Endothelial cell of umbilical vein (primary cell): ENCODE measurements at regions not wholly inside any gene's neighbourhood (a gene's known extent, or its start where the extent isn't known, plus 50 kb on each side); places are given as distances from the start of the nearest gene placed in this dataset.

ENCODE experiments used
- BruUV-seq: library from RNA; stranded (reverse); fragments of 400-500 nt; replicated peaks from 2 replicates; lab custom pipeline; 2021; lab: Mats Ljungman, UMichigan
- CTCF ChIA-PET: fragments of 300-600, 350-600 bp; sonication (Branson Sonifier 250); formaldehyde crosslinking; loops from one replicate; lab custom pipeline; 2021; ENCODE audit warnings: antibody characterized with exemption, inconsistent platforms; lab: Charles Lee
- POLR2A ChIA-PET: fragments of 300-600, 350-600 bp; sonication (Branson Sonifier 250); formaldehyde crosslinking; loops from one replicate; lab custom pipeline; 2021; ENCODE audit warnings: antibody characterized with exemption, inconsistent platforms; lab: Charles Lee
- DNase-seq: peaks from one replicate; pipeline ENCODE4 v3.0.0-alpha.2; 2011; ENCODE audit warnings: low read depth, low spot score
- FAIRE-seq: peaks from 2 replicates; lab custom pipeline; 2011; peaks lifted over from hg19 to GRCh38; lab: Jason Lieb, UNC
- H2AFZ ChIP-seq: 2 replicates; pipeline ENCODE4 v1.6.0; 2012; ENCODE audit warnings: low read depth, low read length, control low read depth, inconsistent platforms
- H3K27ac ChIP-seq: 2 replicates; pipeline ENCODE4 v1.5.1; 2011; ENCODE audit warnings: low read depth, mild to moderate bottlenecking, control low read depth, low read length, moderate library complexity; ENCODE audit not compliant: insufficient read depth
- H3K27me3 ChIP-seq, 2 experiments: 2 replicates each; pipeline versions ENCODE4 v1.6.0 to v1.6.1; 2011; ENCODE audit warnings: low read length in 2 of 2, mixed read lengths in 1 of 2; ENCODE audit not compliant: control insufficient read depth in 2 of 2, insufficient read depth in 2 of 2
- H3K36me3 ChIP-seq, 2 experiments: 2 replicates in 1 of 2; 3 replicates in 1 of 2; pipeline ENCODE4 v1.5.1; 2011; ENCODE audit warnings: low read length in 2 of 2, mild to moderate bottlenecking in 1 of 2, moderate library complexity in 1 of 2; ENCODE audit not compliant: control insufficient read depth in 2 of 2, insufficient read depth in 2 of 2; ENCODE audit errors: extremely low read depth in 1 of 2
- H3K4me1 ChIP-seq: 3 replicates; pipeline ENCODE4 v1.5.1; 2011; ENCODE audit warnings: mild to moderate bottlenecking, low read length; ENCODE audit not compliant: control insufficient read depth, insufficient read depth; ENCODE audit errors: extremely low read depth
- H3K4me2 ChIP-seq: 2 replicates; pipeline ENCODE4 v1.6.1; 2011; ENCODE audit warnings: low read length, control low read depth, mixed read lengths; ENCODE audit not compliant: insufficient read depth
- H3K4me3 ChIP-seq, 3 experiments: fragments of 200-600 bp in 1 of 3; sonication (generic), shearing (Covaris generic) in 1 of 3; replicated peaks in 1 of 3; 2 replicates each; pipeline ENCODE4 v1.5.1; 2011 to 2016; ENCODE audit warnings: control low read depth in 3 of 3, low read length in 3 of 3, mild to moderate bottlenecking in 2 of 3, inconsistent platforms in 1 of 3, low read depth in 1 of 3, moderate library complexity in 1 of 3; ENCODE audit not compliant: insufficient read depth in 1 of 3
- H3K79me2 ChIP-seq: 2 replicates; pipeline ENCODE4 v1.6.0; 2012; ENCODE audit warnings: low read length, inconsistent platforms; ENCODE audit not compliant: control insufficient read depth, insufficient read depth
- H3K9ac ChIP-seq: replicated peaks from 2 replicates; pipeline ENCODE3; 2011; ENCODE audit warnings: low read length, control low read depth; ENCODE audit not compliant: insufficient read depth; ENCODE audit errors: extremely low read depth
- H3K9me1 ChIP-seq: replicated peaks from 3 replicates; pipeline ENCODE4 v1.6.0; 2011; ENCODE audit warnings: mild to moderate bottlenecking, low read length; ENCODE audit not compliant: control insufficient read depth, insufficient read depth; ENCODE audit errors: extremely low read depth
- H3K9me3 ChIP-seq: replicated peaks from 2 replicates; pipeline ENCODE4 v1.5.1; 2012; ENCODE audit warnings: low read length, inconsistent platforms; ENCODE audit not compliant: control insufficient read depth, insufficient read depth
- H4K20me1 ChIP-seq: replicated peaks from 2 replicates; pipeline ENCODE3; 2011; ENCODE audit warnings: mild to moderate bottlenecking, low read length; ENCODE audit not compliant: control insufficient read depth, insufficient read depth; ENCODE audit errors: extremely low read depth
- EZH2 ChIP-seq: IDR thresholded peaks from 2 replicates; pipeline ENCODE4 v1.6.1; 2012; ENCODE audit warnings: borderline replicate concordance, low read depth, mild to moderate bottlenecking, moderate library complexity, low read length, inconsistent platforms; ENCODE audit not compliant: severe bottlenecking
- FOS ChIP-seq: IDR thresholded peaks from 2 replicates; pipeline ENCODE4 v1.6.1; 2011; ENCODE audit warnings: mild to moderate bottlenecking, low read length, moderate library complexity, borderline replicate concordance; ENCODE audit not compliant: insufficient read depth
- GATA2 ChIP-seq: IDR thresholded peaks from 2 replicates; pipeline ENCODE4 v1.7.0; 2011; ENCODE audit warnings: low read depth, mild to moderate bottlenecking, moderate library complexity, mixed read lengths, low read length; ENCODE audit not compliant: insufficient read length, insufficient read depth
- JUN ChIP-seq: IDR thresholded peaks from 2 replicates; pipeline ENCODE4 v1.6.1; 2011; ENCODE audit warnings: borderline replicate concordance, low read depth; ENCODE audit not compliant: insufficient read length, insufficient read depth
- MAX ChIP-seq: IDR thresholded peaks from 2 replicates; pipeline ENCODE4 v1.6.1; 2011; ENCODE audit not compliant: insufficient read depth, insufficient read length
- MYC ChIP-seq: IDR thresholded peaks from one replicate; pipeline ENCODE4 v1.6.1; 2011; ENCODE audit warnings: mild to moderate bottlenecking, low read depth, low read length
- POLR2A ChIP-seq: IDR thresholded peaks from 2 replicates; pipeline ENCODE4 v1.6.1; 2012; ENCODE audit warnings: low read depth, mild to moderate bottlenecking, control low read depth, low read length
- POLR2AphosphoS5 ChIP-seq: IDR thresholded peaks from 2 replicates; pipeline ENCODE4 v1.6.1; 2012; ENCODE audit warnings: low read depth, mild to moderate bottlenecking, control low read depth, low read length, moderate library complexity; ENCODE audit not compliant: insufficient read depth
- dilution Hi-C: fragments of 300-500 bp; cut with MboI; formaldehyde crosslinking; loops from one replicate; pipeline ENCODE4 v1.15.0; 2019; ENCODE audit warnings: low sequenced_read_pairs; ENCODE audit not compliant: extremely low pct_ligation_motif_present
- intact Hi-C: fragments of 100-400 bp; cut with micrococcal nuclease; formaldehyde crosslinking; loops from one replicate; pipeline ENCODE4 v1.10.0; 2022
- TF ChIP-seq, protein P1 (sequence below), 2 donors: IDR thresholded peaks; 1 replicate in 1 of 2; 2 replicates in 1 of 2; pipeline ENCODE4 v1.5.1; 2011; ENCODE audit warnings: low read length in 2 of 2, mild to moderate bottlenecking in 2 of 2, moderate library complexity in 2 of 2, control low read depth in 1 of 2, inconsistent platforms in 1 of 2, low read depth in 1 of 2; ENCODE audit not compliant: insufficient read depth in 1 of 2; ENCODE audit errors: extremely low read depth in 1 of 2

DNA sequence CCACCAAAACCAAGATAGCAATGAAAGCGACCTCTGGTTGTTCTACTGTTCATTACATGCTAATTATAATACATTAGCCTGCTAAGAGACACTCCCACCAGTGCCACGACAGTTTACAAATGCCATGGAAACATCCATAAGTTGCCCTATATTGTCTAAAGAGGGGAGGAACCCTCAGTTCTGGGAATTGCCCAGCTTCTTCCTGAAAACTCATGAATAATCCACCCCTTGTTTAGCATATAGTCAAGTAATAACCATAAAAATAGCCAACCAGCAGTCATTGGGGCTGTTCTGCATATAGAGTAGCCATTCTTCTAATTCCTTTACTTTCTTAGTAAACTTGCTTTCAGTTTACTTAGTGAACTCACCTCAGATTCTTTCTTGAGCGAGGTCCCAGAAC is 189.8 kb upstream of the SOX11 start:
- TF ChIP-seq JUN: no peak
- no peaks in the 10 kb centered on the region for H3K79me2 ChIP-seq
- no peaks in the 10 kb centered on the region for H3K36me3 ChIP-seq
- BruUV-seq: no TSS peak
- ChIA-PET POLR2A (no interaction called here), CTCF (no interaction called here)
- DNase-seq: no peak
- no peak overlapping the region for H3K4me3 ChIP-seq
- dilution Hi-C loops (no loop called here), intact Hi-C loops (no loop called here)
- no peak overlapping the region for H3K9ac ChIP-seq
- H3K9me1 ChIP-seq: no peaks in the 10 kb centered on the region
- H4K20me1 ChIP-seq: no peaks in the 10 kb centered on the region
- H2AFZ ChIP-seq: no peak overlapping the region
- H3K4me1 ChIP-seq: no peaks in the 10 kb centered on the region
- H3K9me3 ChIP-seq: peaks cover 2% of the 10 kb centered on the region
- H3K4me2 ChIP-seq: no peak overlapping the region
- no peak overlapping the region for H3K27ac ChIP-seq
- FAIRE-seq: no peak
- H3K27me3 ChIP-seq: no peaks in the 10 kb centered on the region

DNA sequence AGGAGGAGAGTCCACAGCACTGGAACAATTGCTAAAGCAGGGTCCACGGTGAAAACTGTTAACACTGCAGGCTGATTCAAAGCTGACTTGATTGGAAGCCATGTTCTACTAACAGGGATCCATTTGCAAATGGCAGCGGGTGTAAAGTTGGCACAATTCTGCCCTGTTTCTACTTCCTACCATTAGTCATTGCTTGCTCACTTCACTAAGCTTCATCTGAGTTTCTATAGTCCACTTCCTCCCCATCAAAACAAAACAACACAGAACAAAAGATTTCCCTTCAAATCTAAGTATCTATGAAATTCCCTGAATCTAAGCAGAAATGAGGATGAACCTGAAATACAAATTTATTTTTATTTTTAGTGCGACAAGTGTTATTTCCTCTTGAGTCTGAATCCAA is 187.4 kb upstream of the SOX11 start:
- Histone ChIP-seq H3K79me2 (no peaks in the 10 kb centered on the region), H4K20me1 (no peaks in the 10 kb centered on the region), H3K9ac (no peak overlapping the region), H3K9me3 (peaks cover 2% of the 10 kb centered on the region), H2AFZ (no peak overlapping the region), H3K4me1 (no peaks in the 10 kb centered on the region), H3K4me3 (no peak overlapping the region), H3K9me1 (no peaks in the 10 kb centered on the region), H3K36me3 (no peaks in the 10 kb centered on the region), H3K27ac (no peak overlapping the region), H3K4me2 (no peak overlapping the region), H3K27me3 (no peaks in the 10 kb centered on the region)
- BruUV-seq: no TSS peak
- DNase-seq (no peak), FAIRE-seq (no peak)
- dilution Hi-C loops: no loop called here
- no peak for TF ChIP-seq JUN
- TF ChIP-seq POLR2AphosphoS5: no peak
- no peak for TF ChIP-seq GATA2
- TF ChIP-seq POLR2A: no peak
- no peak for TF ChIP-seq MYC
- no peak for TF ChIP-seq MAX
- no peak for TF ChIP-seq EZH2
- TF ChIP-seq FOS: no peak
- TF ChIP-seq, protein P1, sequence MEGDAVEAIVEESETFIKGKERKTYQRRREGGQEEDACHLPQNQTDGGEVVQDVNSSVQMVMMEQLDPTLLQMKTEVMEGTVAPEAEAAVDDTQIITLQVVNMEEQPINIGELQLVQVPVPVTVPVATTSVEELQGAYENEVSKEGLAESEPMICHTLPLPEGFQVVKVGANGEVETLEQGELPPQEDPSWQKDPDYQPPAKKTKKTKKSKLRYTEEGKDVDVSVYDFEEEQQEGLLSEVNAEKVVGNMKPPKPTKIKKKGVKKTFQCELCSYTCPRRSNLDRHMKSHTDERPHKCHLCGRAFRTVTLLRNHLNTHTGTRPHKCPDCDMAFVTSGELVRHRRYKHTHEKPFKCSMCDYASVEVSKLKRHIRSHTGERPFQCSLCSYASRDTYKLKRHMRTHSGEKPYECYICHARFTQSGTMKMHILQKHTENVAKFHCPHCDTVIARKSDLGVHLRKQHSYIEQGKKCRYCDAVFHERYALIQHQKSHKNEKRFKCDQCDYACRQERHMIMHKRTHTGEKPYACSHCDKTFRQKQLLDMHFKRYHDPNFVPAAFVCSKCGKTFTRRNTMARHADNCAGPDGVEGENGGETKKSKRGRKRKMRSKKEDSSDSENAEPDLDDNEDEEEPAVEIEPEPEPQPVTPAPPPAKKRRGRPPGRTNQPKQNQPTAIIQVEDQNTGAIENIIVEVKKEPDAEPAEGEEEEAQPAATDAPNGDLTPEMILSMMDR (IDR thresholded peaks at IDR 0.05; ENCODE audit: extremely low read depth in 1 of 2, insufficient read depth in 1 of 2, low read depth in 1 of 2, low read length in 2 of 2): no peak
- ChIA-PET CTCF (no interaction called here), POLR2A (no interaction called here)
- intact Hi-C loops: no loop called here
